ENCODE measurements at regions not wholly inside any gene's neighbourhood (a gene's known extent, or its start where the extent isn't known, plus 50 kb on each side); places are given as distances from the start of the nearest gene placed in this dataset.

DNA sequence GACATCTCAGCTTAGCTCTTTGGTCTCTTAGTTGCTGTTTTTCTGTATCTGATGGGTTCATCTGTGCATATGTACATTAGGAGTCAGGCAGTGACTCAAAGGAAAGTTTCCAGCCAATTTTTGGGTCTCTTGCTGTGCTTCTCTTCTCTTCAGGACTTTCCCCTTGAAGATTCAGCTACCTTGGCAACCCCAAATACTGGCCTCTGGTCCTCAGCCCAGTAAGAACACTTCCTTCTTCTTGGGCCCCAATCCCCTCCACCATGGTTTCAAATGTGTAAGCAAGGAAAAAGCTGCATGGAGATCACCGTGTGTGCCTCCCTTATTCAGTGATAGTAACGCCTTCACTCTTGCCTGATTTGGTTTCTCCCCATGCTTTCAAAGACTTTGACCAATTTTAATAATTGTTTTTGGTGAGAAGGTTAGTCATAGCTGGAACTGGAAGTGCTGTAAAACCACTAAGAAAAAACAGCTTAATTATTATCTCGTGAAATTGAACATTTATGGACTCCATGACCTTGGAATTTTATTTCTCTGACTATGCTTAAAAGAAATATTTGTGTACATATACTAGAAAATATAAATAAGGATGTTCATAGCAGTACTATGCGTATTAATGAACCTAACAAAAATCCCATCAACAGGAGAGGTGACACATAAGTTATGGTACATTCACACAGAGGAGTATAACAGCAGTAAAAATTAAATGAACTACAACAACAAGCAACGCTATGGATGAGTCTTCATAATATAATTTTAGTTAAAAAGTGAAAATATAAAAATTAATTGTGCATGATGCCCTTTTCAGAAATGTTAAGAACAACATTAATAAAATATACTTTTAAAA, 125.3 kb upstream of the BCL6 start:
- TF ChIP-seq, protein P1, sequence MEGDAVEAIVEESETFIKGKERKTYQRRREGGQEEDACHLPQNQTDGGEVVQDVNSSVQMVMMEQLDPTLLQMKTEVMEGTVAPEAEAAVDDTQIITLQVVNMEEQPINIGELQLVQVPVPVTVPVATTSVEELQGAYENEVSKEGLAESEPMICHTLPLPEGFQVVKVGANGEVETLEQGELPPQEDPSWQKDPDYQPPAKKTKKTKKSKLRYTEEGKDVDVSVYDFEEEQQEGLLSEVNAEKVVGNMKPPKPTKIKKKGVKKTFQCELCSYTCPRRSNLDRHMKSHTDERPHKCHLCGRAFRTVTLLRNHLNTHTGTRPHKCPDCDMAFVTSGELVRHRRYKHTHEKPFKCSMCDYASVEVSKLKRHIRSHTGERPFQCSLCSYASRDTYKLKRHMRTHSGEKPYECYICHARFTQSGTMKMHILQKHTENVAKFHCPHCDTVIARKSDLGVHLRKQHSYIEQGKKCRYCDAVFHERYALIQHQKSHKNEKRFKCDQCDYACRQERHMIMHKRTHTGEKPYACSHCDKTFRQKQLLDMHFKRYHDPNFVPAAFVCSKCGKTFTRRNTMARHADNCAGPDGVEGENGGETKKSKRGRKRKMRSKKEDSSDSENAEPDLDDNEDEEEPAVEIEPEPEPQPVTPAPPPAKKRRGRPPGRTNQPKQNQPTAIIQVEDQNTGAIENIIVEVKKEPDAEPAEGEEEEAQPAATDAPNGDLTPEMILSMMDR (IDR thresholded peaks at IDR 0.05), result no peak
- TF ChIP-seq POLR2AphosphoS5 (IDR thresholded peaks at IDR 0.05; ENCODE audit: low read depth, low read length), result no peak
- TF ChIP-seq TCF7L2 (IDR thresholded peaks at IDR 0.05; ENCODE audit: low read depth, low read length), result no peak

Measured in Panc1 (cell line).